Gastroesophageal sphincter (tissue), 4 donors: ENCODE measurements at regions not wholly inside any gene's neighbourhood (a gene's known extent, or its start where the extent isn't known, plus 50 kb on each side); places are given as distances from the start of the nearest gene placed in this dataset.

Experiments used
- ATAC-seq: fragments of 150-250 bp; one replicate; pipeline ENCODE4 v1.9.1; 2016; ENCODE audit warnings: mild to moderate bottlenecking, moderate library complexity
- H3K27ac ChIP-seq, 4 donors: fragments of 200-600 bp; sonication (generic) in 3 of 4; 1 replicate in 3 of 4; 2 replicates in 1 of 4; pipeline ENCODE4 v1.5.1; 2016 to 2019
- H3K27me3 ChIP-seq: fragments of 200-600 bp; sonication (generic); one replicate; pipeline ENCODE4 v1.5.1; 2019
- H3K36me3 ChIP-seq, 2 donors: fragments of 200-600 bp; sonication (generic); one replicate each; pipeline ENCODE4 v1.5.1; 2019; ENCODE audit warnings: control low read depth in 1 of 2
- H3K4me1 ChIP-seq, 3 donors: fragments of 200-600 bp; sonication (generic); 1 replicate in 2 of 3; 2 replicates in 1 of 3; pipeline ENCODE4 v1.5.1; 2016 to 2019; ENCODE audit warnings: control low read depth in 2 of 3
- H3K4me3 ChIP-seq, 2 donors: fragments of 200-600 bp; sonication (generic); one replicate each; pipeline ENCODE4 v1.5.1; 2019; ENCODE audit warnings: mild to moderate bottlenecking in 1 of 2, moderate library complexity in 1 of 2
- H3K9me3 ChIP-seq, 3 donors: fragments of 200-600 bp; sonication (generic); one replicate each; pipeline ENCODE4 v1.5.1; 2017 to 2019; ENCODE audit warnings: control low read depth in 2 of 3
- EP300 ChIP-seq: sonication (generic); formaldehyde crosslinking; IDR thresholded peaks from one replicate; pipeline ENCODE4 v1.6.1; 2017; ENCODE audit warnings: antibody characterized with exemption, mild to moderate bottlenecking
- POLR2A ChIP-seq, 2 donors: fragments of 450-650 bp; IDR thresholded peaks; one replicate each; pipeline ENCODE4 v1.6.1; 2017; ENCODE audit warnings: antibody characterized with exemption in 2 of 2, mild to moderate bottlenecking in 2 of 2, moderate library complexity in 1 of 2
- POLR2AphosphoS5 ChIP-seq: sonication (generic); formaldehyde crosslinking; IDR thresholded peaks from one replicate; pipeline ENCODE4 v1.6.1; 2017; ENCODE audit warnings: antibody characterized with exemption
- WGBS, 2 donors: methylation state at CpG; one replicate each; pipeline ENCODE4 v1.1.5; 2018; ENCODE audit warnings: low coverage in 1 of 2; 5-methylcytosine and 5-hydroxymethylcytosine counted together
- TF ChIP-seq, protein P1 (sequence below), 4 experiments: fragments of 200-600 bp in 2 of 4; fragments of 450-650 bp in 2 of 4; sonication (generic) in 1 of 4; IDR thresholded peaks; one replicate each; pipeline ENCODE4 v1.5.1; 2017 to 2019; ENCODE audit warnings: antibody characterized with exemption in 4 of 4, mild to moderate bottlenecking in 2 of 4, moderate library complexity in 2 of 4

DNA sequence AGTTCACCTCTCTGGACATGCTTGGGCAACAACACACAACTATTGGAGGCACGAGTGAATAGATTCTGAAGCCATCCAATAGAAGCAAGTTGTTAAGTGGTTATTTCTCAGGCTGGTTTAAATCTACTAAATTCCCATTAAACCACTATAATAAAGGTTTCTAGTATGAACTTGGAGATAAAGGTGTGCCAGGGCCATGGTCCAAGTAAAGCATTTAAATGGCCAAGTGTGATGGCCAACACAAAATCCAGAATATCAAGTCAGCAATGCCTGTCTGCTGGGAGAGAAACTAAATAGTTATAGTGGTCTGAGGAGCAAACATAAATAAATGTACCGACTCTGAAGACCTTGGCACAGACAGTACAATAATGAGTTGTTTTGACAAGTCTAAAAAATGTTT is 294.3 kb upstream of the STXBP5 start:
- WGBS, 2 donors, result 36% methylated on average over 2 of the region's 2 CpGs
- no peaks in the 10 kb centered on the region for H3K27me3 ChIP-seq
- no peak overlapping the region for H3K27ac ChIP-seq
- no peak overlapping the region for H3K4me3 ChIP-seq
- TF ChIP-seq EP300 (no peak), POLR2AphosphoS5 (no peak), POLR2A (IDR thresholded peaks at IDR 0.05) (no peak)
- TF ChIP-seq, protein P1, sequence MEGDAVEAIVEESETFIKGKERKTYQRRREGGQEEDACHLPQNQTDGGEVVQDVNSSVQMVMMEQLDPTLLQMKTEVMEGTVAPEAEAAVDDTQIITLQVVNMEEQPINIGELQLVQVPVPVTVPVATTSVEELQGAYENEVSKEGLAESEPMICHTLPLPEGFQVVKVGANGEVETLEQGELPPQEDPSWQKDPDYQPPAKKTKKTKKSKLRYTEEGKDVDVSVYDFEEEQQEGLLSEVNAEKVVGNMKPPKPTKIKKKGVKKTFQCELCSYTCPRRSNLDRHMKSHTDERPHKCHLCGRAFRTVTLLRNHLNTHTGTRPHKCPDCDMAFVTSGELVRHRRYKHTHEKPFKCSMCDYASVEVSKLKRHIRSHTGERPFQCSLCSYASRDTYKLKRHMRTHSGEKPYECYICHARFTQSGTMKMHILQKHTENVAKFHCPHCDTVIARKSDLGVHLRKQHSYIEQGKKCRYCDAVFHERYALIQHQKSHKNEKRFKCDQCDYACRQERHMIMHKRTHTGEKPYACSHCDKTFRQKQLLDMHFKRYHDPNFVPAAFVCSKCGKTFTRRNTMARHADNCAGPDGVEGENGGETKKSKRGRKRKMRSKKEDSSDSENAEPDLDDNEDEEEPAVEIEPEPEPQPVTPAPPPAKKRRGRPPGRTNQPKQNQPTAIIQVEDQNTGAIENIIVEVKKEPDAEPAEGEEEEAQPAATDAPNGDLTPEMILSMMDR (IDR thresholded peaks at IDR 0.05), result no peak
- no peak for ATAC-seq
- no peaks in the 10 kb centered on the region for H3K36me3 ChIP-seq
- H3K9me3 ChIP-seq, result no peaks in the 10 kb centered on the region
- H3K4me1 ChIP-seq, result peaks cover 0 to 30% (median 4%) of the 10 kb centered on the region in 3 donors

DNA sequence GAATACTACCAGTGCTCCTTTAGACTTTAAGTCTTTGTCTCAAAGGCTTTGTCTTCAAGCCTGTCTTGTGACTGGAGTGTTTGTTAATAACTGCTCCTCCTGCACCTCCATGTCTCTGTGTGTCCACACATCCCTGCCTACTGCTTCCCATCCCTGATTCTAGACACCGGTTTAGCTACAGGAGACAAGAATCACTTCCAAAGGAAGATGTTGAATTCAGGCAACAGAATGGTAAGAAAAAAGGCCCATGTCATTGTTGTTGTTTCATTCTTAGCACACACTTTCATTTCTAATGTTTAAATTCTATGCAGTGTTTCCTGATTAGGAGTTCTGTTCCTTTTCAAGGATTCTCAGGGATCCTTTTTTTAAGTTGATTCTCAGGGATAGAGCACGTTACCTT is 293.6 kb upstream of the STXBP5 start:
- no peaks in the 10 kb centered on the region for H3K27me3 ChIP-seq
- no peaks in the 10 kb centered on the region for H3K36me3 ChIP-seq
- no peak overlapping the region for H3K27ac ChIP-seq
- TF ChIP-seq, protein P1 (IDR thresholded peaks at IDR 0.05), result no peak
- peaks cover 0 to 29% (median 0%) of the 10 kb centered on the region in 3 donors for H3K4me1 ChIP-seq
- no peaks in the 10 kb centered on the region for H3K9me3 ChIP-seq
- H3K4me3 ChIP-seq, result no peak overlapping the region
- no peak for ATAC-seq
- WGBS, 2 donors, result 91 to 100% methylated on average over 1 to 2 of the region's 2 CpGs

DNA sequence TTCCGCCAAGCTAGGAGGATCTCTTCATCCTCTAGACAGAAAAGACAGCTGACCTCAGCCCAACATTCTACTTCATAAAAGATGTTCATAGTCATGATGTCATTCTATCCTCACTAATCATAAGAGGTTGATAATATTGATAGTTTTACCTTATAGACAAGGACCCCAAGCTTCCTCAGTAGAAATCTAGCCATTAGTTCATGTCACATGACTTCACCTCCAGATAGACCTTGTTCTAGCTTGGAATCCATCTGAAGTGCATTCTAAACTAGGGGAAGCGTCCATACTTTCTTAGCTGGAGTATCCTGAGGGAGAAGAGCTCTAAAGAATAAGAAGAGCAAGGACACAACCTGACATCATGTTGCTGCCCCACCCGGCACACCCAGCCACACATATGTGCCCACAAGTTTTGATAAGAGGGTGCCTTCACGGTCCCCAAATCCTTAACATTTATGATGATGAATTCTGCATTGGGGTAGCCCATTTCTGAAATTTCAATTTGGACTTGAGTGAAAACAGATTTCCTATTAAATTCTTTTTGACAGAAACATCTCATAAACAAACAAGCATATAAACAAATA is 292.5 kb upstream of the STXBP5 start:
- no peak for ATAC-seq

DNA sequence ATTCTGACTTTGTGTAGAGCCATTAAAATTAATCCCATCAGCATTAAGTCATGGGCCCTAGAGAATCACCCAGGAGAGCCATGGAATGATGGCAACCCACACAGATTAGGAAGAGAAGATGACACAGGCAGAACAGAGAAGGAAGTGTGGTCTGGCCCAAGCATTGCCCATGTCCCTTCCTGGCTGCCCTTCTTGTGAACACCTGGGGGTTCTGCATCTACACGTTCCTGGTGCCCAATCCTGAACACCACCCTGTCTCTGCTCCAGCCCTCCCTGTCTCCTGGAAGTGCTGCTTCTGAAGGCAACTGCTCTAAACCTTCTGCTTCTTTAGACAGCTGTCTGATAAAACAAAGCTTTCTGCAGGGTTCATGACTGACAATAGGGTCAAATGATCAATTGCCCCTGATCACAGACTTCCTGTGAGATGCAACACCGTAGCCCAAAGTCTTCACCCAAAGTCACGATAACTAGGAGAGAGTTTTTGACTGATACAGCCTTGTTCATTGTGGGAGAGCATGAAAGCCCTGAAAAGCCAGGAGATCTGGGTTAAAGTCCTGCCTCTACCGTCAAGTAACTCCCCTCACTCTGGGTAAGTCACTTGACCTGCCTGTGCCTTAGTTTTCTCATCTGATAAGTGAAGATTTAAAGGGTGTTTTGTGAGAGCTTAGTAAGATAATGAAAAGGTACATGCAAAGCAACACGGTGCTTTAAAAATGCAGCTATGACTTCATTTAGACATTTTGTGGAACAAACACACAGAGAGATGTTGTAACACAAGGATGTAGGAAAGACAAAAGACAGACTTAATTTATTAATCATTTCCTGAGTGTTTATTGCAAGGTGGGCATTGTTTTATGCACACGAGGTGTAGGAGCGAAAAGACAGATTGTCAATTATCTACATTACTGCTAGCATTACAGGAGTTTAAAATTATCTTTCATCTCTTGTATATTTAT is 291.2 kb upstream of the STXBP5 start:
- H3K9me3 ChIP-seq, result no peaks in the 10 kb centered on the region
- peaks cover 0 to 28% (median 0%) of the 10 kb centered on the region in 3 donors for H3K4me1 ChIP-seq
- TF ChIP-seq POLR2A (IDR thresholded peaks at IDR 0.05) (no peak), EP300 (no peak), POLR2AphosphoS5 (no peak)
- TF ChIP-seq, protein P1 (IDR thresholded peaks at IDR 0.05), result no peak
- WGBS, 2 donors, result 58 to 62% methylated on average over 3 to 6 of the region's 7 CpGs
- no peak for ATAC-seq
- no peaks in the 10 kb centered on the region for H3K27me3 ChIP-seq
- H3K4me3 ChIP-seq, result no peak overlapping the region
- H3K36me3 ChIP-seq, result no peaks in the 10 kb centered on the region
- peak overlapping the region in 3 of 4 donors; percentile 74 to 83 (median 79) for H3K27ac ChIP-seq

More for the DNA sequence above, 292.5 kb upstream of the STXBP5 start:
- WGBS, 2 donors, result 93 to 100% methylated on average over 3 to 4 of the region's 4 CpGs
- Histone ChIP-seq H3K27ac (no peak overlapping the region), H3K4me1 (peaks cover 0 to 28% (median 0%) of the 10 kb centered on the region in 3 donors), H3K36me3 (no peaks in the 10 kb centered on the region), H3K9me3 (no peaks in the 10 kb centered on the region), H3K4me3 (no peak overlapping the region), H3K27me3 (no peaks in the 10 kb centered on the region)
- no peak for TF ChIP-seq POLR2AphosphoS5
- TF ChIP-seq EP300, result no peak
- TF ChIP-seq POLR2A (IDR thresholded peaks at IDR 0.05), result no peak
- TF ChIP-seq, protein P1 (IDR thresholded peaks at IDR 0.05), result no peak
